ENCODE measurements at regions not wholly inside any gene's neighbourhood (a gene's known extent, or its start where the extent isn't known, plus 50 kb on each side); places are given as distances from the start of the nearest gene placed in this dataset.

DNA sequence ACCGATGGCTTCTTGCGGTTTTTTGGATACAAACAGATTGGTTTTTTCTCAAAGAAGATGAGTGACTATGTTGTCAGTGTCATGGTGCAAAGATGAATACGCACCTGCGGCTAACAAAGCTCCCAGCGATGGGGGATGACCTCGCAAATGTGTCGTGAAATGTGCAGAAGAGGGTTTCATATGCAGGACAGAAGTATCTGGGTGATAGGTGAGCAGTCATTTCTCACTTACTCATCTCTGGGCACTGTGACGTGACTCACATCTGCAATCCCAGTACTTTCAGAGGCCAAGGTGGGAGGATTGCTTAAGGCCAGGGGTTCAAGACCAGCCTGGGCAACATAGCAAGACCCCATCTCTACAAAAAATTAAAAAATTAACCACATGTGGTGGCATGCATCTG lies 216.3 kb downstream of the ERMARD start:
- no peak for DNase-seq (ENCODE audit: low spot score)
- in situ Hi-C loops (cut with MboI; ENCODE audit: low sequenced_read_pairs, unreplicated experiment), result no loop called here
- TF ChIP-seq CTCF (IDR thresholded peaks at IDR 0.05; ENCODE audit: borderline replicate concordance, control extremely low read depth, extremely low read depth, insufficient read depth, missing control alignments), result no peak

DNA sequence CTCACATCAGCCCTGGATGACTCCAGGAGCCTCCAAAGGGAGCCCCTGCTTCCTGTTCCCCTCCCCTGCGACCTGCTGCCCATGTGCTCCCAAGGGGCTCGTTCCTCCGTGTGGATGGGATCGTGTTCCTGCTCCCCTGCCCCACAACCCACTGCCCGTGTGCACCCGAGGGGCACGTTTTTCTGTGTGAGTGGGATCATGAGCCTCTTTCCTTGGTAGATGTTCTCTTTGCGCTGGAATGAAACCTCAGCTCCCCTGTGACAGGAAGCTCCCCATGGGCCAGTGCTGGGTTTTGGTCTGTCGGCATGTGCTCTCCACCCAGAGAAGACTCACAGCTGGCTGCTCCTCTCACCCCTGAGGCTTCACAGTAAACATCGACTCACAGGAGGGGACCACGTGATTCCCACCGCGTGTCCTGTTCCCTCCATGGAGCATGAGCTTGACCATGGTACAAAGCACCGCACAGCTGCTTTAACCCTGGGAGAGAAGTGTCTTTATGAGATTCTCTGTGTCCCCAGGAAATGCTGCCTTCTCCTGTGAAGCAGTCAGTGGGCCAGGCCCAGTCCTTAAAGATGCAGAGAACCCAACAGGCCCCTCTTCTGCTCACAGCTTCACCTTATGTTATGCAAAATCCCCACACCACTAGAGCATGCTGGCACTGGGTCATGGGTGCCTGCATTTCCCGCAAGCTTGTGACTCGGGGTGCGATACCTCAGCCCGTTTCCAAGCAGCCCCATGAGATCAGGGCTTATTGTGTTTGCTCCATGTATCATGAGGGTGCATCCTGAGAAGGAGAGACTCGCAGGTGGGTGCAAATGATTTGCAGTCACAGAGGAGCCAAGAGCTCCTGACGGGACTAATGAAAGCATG lies 215.1 kb downstream of the ERMARD start:
- in situ Hi-C loops (cut with MboI; ENCODE audit: low sequenced_read_pairs, unreplicated experiment), result no loop called here
- TF ChIP-seq CTCF (IDR thresholded peaks at IDR 0.05; ENCODE audit: borderline replicate concordance, control extremely low read depth, extremely low read depth, insufficient read depth, missing control alignments), result no peak
- no peak for DNase-seq (ENCODE audit: low spot score)

GRCh38 chr6:169965657-169966311 lies 214.4 kb downstream of the ERMARD start:
- DNase-seq (ENCODE audit: low spot score), result no peak
- no peak for TF ChIP-seq CTCF (IDR thresholded peaks at IDR 0.05; ENCODE audit: borderline replicate concordance, control extremely low read depth, extremely low read depth, insufficient read depth, missing control alignments)
- in situ Hi-C loops (cut with MboI; ENCODE audit: low sequenced_read_pairs, unreplicated experiment), result no loop called here

DNA sequence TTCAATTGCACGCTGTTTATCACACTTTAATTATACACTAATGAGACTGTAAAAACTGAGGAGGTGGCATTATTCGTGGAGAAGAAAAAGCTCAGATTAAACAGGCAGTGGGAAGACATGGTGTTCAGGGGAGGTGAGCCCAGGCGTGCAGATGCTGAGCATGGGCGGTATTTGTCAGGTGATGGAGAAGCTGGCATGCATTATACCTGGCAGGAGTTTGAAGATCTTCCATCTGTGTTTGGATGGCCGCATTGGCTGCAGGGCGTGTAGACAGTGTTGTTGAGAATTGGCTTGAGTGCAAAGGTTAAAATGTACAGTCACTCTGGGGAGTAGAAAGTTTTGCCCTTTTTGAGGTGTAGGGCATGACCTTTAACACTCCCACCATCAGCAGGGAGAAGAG lies 213.8 kb downstream of the ERMARD start:
- in situ Hi-C loops (cut with MboI; ENCODE audit: low sequenced_read_pairs, unreplicated experiment), result no loop called here
- DNase-seq (ENCODE audit: low spot score), result no peak
- TF ChIP-seq CTCF (IDR thresholded peaks at IDR 0.05; ENCODE audit: borderline replicate concordance, control extremely low read depth, extremely low read depth, insufficient read depth, missing control alignments), result no peak

DNA sequence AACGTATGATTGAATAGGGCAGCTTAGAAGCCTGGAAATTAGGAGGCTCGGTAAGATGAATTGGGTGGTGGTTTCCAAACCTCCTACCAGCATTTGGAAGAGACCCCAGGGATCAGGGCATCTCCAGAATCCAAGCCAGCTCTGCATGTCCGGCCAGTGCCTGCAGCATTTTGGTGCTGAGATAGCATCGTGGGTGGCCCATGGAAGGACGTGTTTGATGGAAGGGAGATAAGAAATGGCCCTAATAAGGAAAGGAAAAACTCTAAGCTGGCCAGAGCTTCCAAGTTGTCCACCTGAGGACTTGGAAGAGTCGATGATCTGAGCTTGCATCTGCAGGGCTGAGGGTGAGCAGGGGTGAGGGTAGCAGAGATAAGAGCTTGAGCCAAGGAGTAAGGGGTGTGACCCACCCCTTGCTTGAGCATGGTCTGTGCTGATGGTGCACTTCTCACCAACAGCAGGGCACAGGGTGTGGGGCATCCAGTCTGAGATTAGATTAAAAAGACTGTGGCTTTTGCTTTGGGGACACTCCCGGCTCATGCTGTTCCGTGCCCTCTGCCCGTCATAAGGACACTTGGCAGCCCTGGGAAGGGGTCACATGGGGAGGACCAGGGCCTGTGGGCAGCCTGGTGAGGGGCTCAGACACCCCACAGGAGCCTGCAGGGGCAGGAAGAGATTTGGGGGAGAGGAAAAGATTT lies 213.2 kb downstream of the ERMARD start:
- DNase-seq (ENCODE audit: low spot score), result no peak
- in situ Hi-C loops (cut with MboI; ENCODE audit: low sequenced_read_pairs, unreplicated experiment), result no loop called here
- no peak for TF ChIP-seq CTCF (IDR thresholded peaks at IDR 0.05; ENCODE audit: borderline replicate concordance, control extremely low read depth, extremely low read depth, insufficient read depth, missing control alignments)

- no peak for TF ChIP-seq CTCF (IDR thresholded peaks at IDR 0.05; ENCODE audit: borderline replicate concordance, control extremely low read depth, extremely low read depth, insufficient read depth, missing control alignments)
- no peak for DNase-seq (ENCODE audit: low spot score)
- in situ Hi-C loops (cut with MboI; ENCODE audit: low sequenced_read_pairs, unreplicated experiment), result no loop called here
These were observed 212.3 kb downstream of the ERMARD start for GRCh38 chr6:169963581-169964297.
